Inferior parietal cortex (tissue), 1 donor: ENCODE measurements at regions not wholly inside any gene's neighbourhood (a gene's known extent, or its start where the extent isn't known, plus 50 kb on each side); places are given as distances from the start of the nearest gene placed in this dataset.
A peak's percentile ranks its signal among the peaks of the same experiment; 100 is the strongest.
"Not testable (repeated sequence)": the region's sequence is repeated elsewhere in the genome, so short reads cannot be mapped to it uniquely, and the experiment has no call there.

ENCODE experiments used
- DNase-seq: peaks from one replicate; pipeline ENCODE4 v3.0.0-alpha.2; 2016; ENCODE audit errors: extremely low spot score

DNA sequence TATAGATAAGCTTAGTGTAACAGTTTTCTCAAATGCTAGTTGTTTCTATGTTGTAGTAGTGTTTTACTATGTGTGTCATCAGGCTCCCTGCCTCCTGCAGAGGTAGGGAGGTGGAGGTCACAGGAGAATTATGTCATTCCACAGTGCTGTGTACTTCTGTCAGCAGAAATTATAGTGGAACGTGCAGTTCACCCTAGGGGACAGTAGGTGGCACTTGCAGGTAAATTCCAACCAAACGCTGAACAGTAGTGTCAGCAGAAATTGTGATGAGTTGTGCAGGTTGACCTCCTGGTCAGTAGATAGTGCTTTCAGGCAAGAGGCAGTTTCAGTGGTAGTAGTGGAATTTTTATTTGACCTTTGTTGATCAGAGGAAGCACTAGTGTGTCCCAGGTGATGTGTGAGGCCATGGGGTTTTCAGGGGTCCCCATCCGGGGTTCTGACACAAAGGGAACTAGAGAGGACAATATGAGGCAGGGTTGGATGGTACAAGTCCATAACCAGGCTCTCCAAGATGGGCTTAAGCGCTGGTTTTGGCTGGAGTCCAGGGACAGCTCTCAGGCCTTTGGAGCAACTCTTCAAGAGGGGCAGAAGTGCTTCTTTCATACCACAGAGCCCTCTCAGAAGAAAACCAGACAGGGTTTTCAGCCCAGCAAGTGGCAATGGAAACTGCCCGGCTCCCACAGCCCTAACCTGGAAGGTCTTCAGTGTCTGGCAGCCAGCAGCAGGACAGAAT, 402.9 kb downstream of the CYLC2 start:
- DNase-seq: peak; percentile 55

DNA sequence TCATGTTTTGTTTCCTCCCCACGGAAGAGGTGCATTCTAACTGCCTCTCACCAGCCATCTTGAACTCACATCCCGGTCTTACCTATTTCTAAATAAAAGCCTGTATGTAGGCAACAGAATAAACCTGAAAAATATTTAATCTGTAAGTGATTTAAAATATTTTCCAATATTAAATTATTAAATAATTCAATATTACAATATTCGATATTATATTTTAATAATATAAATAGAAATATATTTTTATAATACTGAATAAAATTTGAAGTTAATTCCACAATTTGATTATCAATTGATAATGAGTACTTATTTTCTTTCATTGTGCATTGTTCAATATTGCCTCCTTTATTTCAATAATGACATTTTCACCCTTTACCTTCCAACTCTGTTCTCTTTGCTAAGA, 404.4 kb downstream of the CYLC2 start:
- DNase-seq: no peak

DNA sequence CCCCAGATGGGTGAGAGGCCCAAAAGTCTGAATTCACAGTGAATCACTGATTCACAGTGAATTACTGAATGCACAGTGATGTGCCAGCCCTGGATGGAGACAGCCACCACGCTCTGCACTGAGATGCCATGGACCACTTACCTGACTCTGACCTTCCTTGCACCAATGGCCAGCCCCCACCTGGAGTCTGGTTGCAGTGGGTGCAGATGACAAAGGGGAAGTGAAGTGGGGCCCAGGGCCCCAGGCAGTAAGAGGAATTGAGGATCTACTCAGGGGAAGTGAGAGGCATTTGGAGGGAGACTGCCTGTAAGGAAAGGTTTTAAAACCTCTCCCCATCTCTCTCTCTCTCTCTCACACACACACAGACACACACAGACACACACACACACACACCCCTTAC, 412.1 kb downstream of the CYLC2 start:
- DNase-seq: no peak

DNA sequence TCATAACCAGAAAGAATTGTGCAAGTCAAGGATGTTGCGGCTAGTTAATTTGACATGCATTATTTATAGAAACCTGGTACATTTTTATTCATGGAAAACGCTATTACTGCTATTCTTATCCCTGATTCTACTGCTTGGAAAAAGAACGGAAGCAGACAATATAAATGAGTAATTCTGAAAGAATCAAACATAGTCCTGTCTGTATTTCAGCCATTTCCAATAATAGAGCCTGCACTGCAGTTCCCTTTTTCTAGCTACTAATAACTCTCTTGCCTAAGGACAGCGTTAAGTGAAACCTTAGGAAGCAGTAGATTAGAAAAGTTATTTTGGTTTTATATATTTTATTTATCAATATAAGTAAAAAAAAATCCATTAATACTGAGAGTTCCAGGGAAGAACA, 414.9 kb downstream of the CYLC2 start:
- no peak for DNase-seq

DNA sequence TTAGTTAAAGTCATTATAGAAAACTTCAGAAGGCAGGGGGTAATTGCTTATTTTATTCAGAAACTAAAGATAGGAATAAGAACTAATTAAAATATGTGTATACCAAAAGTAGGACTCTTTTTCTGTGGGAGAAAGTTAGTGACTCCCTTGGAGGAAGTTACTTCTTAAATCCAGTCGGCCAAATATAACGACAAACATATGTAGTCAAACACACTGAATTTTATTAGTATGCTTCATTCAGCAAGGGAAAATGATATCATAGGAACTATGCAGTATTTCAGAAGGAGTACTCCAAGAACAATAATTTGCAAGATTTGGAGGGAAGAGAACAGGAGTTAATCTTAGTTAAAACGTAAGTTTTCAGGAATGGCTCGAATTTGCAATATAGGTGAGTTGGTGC, 432.6 kb downstream of the CYLC2 start:
- no peak for DNase-seq

GRCh38 chr9:103430469-103430868, 435.3 kb downstream of the CYLC2 start:
- DNase-seq: no peak

- DNase-seq: no peak
These were observed 436.7 kb downstream of the CYLC2 start for GRCh38 chr9:103431809-103432208.

GRCh38 chr9:103444176-103444575, 449.0 kb downstream of the CYLC2 start:
- DNase-seq: no peak

DNA sequence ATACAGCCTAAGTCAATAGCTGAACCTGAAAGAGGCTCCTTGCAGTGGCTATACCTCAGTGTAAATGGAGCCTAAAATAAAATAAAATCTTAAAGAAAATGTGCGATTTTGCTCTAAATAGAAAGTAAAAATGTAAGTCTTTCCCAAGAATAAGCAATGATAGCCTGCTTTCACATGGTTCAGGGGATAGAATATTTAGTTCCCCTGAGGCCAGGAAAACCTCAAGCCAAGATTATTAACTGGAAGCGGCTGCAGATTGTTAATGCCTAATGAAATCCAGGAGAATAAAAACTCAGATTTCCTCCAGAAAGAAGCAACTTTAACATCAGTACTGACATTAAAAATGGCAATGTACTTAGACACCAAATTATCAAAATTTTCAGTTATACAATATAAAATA, 463.7 kb downstream of the CYLC2 start:
- DNase-seq: no peak

- DNase-seq: no peak
These were observed 476.1 kb downstream of the CYLC2 start for GRCh38 chr9:103471241-103471640.

- no peak for DNase-seq
These were observed 479.0 kb downstream of the CYLC2 start for GRCh38 chr9:103474156-103474555.

DNA sequence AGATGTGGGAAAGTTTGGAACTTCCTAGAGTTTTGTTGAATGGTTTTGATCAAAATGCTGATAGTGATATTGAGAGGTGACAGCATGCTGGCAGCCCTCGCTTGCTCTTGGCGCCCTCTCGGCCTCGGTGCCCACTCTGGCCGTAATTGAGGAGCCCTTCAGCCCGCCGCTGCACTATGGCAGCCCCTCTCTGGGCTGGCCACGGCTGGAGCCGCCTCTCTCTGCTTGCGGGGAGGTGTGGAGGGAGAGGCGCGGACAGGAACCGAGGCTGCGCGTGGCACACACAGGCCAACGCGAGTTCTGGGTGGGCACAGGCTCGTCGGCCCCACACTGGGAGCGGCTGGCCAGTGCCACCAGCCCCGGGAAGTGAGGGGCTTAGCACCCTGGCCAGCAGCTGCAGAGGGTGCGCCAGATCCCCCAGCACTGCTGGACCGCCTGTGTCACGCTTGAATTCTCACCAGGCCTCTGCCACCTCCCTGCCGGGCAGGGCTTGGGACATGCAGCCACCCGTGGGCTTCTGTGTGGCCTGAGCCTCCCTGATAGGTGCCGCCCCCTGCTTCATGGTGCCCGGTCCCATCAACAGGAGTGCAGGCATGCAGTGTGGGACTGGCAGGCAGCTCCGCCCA, 488.5 kb downstream of the CYLC2 start:
- DNase-seq: no peak

DNA sequence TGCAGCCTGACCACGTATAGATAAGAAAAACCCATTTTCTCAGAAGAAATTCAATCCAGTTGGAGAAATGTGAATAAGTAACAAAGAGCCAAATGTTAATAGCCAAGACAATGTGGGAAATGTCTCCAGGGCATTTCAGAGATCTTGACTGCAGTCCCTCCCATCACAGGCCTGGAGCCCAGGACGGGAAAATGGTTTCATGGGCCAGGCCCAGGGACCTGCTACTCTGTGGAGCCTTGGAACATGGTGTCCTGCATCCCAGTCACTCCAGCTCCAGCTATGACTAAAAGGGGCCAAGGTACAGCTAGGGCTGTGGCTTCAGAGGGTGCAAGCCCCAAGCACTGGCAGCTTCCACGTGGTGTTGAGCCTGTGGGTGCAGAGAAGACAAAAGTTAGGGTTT, 490.0 kb downstream of the CYLC2 start:
- DNase-seq: no peak

- DNase-seq: no peak
These were observed 519.6 kb downstream of the CYLC2 start for GRCh38 chr9:103514767-103515166.

DNA sequence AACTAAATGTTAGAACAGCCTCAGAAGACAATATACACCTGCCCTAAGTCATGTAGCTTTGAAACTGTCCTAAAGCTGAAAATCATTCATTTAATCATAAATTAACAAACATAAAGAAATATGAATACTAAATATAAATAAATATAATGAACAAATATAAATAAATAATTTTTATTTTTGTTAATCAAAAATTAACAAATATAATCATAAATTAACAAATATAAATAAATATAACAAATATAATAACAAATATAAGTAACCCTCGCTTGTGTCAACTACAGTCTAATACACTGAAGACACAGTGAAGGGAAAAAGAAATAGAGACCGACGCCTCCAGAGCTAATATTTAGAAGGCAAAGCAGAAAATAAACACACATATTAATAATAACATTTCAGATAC, 527.3 kb downstream of the CYLC2 start:
- no peak for DNase-seq

GRCh38 chr9:103530934-103531333, 535.8 kb downstream of the CYLC2 start:
- DNase-seq: no peak

DNA sequence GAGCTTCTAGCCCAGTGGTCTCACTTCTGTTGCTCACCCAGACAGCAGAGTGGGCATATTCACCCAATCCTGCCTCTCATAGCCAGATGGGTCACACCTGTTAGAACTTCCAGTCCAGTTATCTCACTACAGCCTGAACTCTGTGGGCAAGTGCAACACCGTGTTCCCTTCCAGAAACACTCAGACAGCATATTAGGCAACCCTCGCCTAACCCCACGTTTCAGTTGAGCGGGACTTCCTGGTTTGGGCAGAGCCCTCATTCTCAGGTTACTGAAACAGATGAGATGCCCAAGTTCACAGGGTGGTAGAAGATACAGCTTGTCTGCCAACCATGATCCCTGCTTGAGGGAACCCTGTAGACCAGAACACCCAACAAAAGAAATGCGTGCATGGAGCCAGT, 538.2 kb downstream of the CYLC2 start:
- no peak for DNase-seq

GRCh38 chr9:103537426-103537825, 542.3 kb downstream of the CYLC2 start:
- no peak for DNase-seq

DNA sequence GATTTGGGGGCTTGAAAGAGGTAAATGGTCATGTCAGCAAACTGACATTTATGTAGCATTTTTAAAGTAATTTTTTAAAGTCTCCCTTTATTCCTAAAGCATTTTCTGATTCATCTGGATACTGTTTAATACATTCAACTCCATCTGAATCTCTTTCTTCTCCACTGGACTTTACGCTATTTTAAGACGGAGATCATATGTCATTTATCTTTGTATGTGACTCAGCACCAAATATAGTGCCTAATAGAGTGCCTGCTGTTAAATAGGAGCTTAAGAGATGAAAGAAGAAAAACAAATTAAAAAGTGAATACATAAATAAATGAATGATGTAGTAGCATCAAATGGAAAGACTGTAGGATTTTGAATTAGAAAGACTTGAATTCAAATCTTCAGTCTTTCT, 548.8 kb upstream of the SMC2 start:
- no peak for DNase-seq

GRCh38 chr9:103552712-103553111, 541.4 kb upstream of the SMC2 start:
- no peak for DNase-seq

DNA sequence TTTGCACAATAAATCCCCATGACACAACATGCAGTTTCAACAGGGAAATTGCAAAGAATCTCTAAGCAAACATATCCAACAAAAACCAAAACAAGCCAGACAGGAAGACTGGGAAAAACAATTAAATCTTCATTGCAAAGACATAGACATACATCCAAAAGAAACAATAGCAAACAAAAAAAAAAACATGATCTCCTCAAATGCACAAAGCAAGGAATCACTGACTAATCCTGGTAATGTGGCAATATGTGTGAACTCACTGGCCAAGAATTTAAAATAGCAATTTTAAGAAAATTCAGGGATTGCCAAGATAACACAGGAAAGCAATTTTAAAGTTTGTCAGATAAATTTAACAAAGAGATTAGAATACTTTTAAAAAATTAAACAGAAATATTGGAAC, 520.1 kb upstream of the SMC2 start:
- DNase-seq: no peak

DNA sequence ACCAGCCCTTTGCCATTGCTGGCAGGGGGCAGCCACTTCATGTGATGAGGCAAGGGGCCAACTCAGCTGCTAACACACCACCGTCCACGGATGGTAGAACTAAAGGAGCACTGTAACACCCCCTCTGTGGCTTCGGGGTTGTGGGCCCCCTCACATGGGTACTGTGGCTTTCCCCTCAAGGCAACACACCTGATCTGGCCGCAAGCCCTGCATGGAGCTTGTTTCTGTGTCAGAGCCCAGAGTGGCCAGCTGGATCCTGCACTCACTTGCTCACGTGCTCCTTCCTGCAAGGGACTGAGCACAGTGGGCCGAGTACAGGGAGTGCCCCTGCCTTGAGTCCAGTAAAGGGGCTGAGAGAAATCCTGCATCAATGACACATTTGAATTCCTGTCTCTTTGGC, 507.4 kb upstream of the SMC2 start:
- DNase-seq: no peak

- DNase-seq: no peak
These were observed 492.8 kb upstream of the SMC2 start for GRCh38 chr9:103601287-103601686.

DNA sequence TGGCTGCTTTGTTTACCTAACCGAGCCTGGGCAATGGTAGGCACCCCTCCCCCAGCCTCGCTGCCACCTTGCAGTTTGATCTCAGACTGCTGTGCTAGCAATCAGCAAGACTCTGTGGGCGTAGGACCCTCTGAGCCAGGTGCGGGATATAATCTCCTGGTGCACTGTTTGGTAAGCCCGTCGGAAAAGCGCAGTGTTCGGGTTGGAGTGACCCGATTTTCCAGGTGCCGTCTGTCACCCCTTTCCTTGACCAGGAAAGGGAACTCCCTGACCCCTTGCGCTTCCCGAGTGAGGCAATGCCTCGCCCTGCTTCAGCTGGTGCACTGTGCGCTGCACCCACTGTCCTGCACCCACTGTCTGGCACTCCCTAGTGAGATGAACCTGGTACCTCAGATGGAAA, 482.2 kb upstream of the SMC2 start:
- not testable (repeated sequence) for DNase-seq
